ENCODE measurements at regions not wholly inside any gene's neighbourhood (a gene's known extent, or its start where the extent isn't known, plus 50 kb on each side); places are given as distances from the start of the nearest gene placed in this dataset.

DNA sequence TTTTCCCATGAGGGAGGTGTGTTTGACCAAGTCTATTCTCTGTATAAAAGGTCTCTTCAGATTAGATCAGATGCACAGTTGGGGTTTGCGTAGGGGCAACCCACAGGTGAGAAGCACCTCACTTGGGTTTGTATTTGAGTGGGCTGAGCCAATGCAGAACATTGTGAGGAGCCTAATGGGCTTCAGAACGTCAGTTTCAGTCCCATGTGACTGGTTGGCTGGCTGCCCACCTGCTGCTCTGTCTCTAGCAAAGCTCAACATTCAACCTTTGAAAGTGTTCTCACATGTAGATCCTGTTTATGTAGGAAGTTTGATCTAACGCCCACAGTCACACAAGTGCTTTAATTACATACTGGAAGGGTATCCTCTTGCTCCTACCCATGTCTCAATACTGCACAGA is 105.5 kb downstream of the FASLG start:
- no peak for DNase-seq (ENCODE audit: low read depth, low spot score)
- no peaks in the 10 kb centered on the region for H3K9me3 ChIP-seq (ENCODE audit: control insufficient read depth, insufficient read depth, low read length)
- ChIA-PET CTCF (interaction anchor here (1.5 to 2.2 kb wide), 2 partner anchors 19 kb away, joined by 5 to 6 read pairs; no protein-coding TSS in a partner anchor), POLR2A (no interaction called here)
- H3K27ac ChIP-seq (ENCODE audit: low read depth, low read length): no peak overlapping the region
- H3K27me3 ChIP-seq (ENCODE audit: control insufficient read depth, insufficient read depth, low read length): no peaks in the 10 kb centered on the region
- TF ChIP-seq, protein P1, sequence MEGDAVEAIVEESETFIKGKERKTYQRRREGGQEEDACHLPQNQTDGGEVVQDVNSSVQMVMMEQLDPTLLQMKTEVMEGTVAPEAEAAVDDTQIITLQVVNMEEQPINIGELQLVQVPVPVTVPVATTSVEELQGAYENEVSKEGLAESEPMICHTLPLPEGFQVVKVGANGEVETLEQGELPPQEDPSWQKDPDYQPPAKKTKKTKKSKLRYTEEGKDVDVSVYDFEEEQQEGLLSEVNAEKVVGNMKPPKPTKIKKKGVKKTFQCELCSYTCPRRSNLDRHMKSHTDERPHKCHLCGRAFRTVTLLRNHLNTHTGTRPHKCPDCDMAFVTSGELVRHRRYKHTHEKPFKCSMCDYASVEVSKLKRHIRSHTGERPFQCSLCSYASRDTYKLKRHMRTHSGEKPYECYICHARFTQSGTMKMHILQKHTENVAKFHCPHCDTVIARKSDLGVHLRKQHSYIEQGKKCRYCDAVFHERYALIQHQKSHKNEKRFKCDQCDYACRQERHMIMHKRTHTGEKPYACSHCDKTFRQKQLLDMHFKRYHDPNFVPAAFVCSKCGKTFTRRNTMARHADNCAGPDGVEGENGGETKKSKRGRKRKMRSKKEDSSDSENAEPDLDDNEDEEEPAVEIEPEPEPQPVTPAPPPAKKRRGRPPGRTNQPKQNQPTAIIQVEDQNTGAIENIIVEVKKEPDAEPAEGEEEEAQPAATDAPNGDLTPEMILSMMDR (IDR thresholded peaks at IDR 0.05; ENCODE audit: low read depth, low read length): no peak
- H3K4me3 ChIP-seq (ENCODE audit: low read depth, low read length): no peak overlapping the region

DNA sequence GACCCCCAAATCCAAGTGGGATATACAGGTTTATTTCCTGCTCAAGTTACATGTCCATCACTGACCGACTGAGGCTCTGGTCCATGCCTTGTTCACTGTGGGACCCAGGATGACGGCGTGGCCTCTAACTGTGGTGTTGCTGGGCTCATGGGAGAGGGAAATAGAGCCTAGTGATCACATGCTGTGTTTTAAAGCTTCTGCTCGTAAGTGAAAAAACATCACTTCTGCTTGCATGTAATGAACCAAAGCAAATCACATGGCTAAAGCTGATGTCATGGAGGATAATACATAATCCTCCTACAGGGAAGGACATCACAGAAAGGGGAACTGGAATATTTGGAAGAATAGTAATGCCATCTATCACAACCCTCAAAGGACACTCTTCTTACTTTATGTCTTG is 107.6 kb downstream of the FASLG start:
- no peaks in the 10 kb centered on the region for H3K27me3 ChIP-seq (ENCODE audit: control insufficient read depth, insufficient read depth, low read length)
- ChIA-PET CTCF (interaction anchor here (2.2 kb wide), 1 partner anchor 21 kb away, joined by 6 read pairs; no protein-coding TSS in a partner anchor), POLR2A (no interaction called here)
- H3K27ac ChIP-seq (ENCODE audit: low read depth, low read length): no peak overlapping the region
- no peaks in the 10 kb centered on the region for H3K9me3 ChIP-seq (ENCODE audit: control insufficient read depth, insufficient read depth, low read length)
- no peak overlapping the region for H3K4me3 ChIP-seq (ENCODE audit: low read depth, low read length)
- TF ChIP-seq, protein P1 (IDR thresholded peaks at IDR 0.05; ENCODE audit: low read depth, low read length): no peak
- no peak for DNase-seq (ENCODE audit: low read depth, low spot score)

DNA sequence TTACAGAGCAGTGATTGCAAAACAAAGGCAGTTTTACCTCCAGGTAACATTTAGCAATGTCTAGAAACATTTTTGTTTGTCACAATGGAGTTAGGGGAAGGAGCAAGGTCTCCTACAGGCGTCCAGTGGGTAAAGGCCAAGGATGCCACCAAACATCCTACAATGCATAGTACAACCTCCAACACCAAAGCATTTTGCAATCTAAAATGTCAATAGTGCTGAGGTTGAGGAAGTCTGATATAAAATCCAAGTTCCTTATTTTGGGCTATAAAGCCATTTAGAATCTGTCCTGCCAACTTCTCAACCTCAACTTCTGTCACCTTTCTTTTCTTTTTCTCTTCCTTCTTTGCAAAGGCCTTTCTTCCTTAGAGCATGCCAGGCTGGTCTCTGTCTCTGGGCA is 111.2 kb downstream of the FASLG start:
- ChIA-PET POLR2A (no interaction called here), CTCF (no interaction called here)
- Histone ChIP-seq H3K9me3 (ENCODE audit: control insufficient read depth, insufficient read depth, low read length) (no peaks in the 10 kb centered on the region), H3K4me3 (ENCODE audit: low read depth, low read length) (no peak overlapping the region), H3K27ac (ENCODE audit: low read depth, low read length) (no peak overlapping the region), H3K27me3 (ENCODE audit: control insufficient read depth, insufficient read depth, low read length) (no peaks in the 10 kb centered on the region)
- DNase-seq (ENCODE audit: low read depth, low spot score): no peak
- TF ChIP-seq, protein P1 (IDR thresholded peaks at IDR 0.05; ENCODE audit: low read depth, low read length): no peak

DNA sequence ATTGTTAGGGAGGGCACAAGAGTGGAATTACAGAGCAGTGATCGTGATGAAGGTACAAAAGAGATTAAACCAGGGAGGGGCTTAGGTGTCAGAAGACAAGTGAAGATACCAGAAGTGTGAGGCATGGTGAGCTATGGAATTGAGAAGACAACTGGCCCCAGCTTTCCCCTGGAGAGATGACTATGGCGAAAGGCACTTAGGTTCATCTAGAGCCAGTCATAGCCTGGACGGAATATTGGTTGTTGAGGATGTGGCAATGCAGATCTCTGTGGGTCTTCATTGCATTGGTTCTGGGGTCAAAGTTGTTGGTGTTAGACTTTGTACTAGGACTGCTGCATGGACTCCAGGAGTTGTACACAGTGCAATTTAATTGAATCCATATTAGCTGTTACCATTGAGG is 115.7 kb downstream of the FASLG start:
- ChIA-PET POLR2A (interaction anchor here (0.5 kb wide), 1 partner anchor 1612 kb away, joined by 4 read pairs; no protein-coding TSS in a partner anchor), CTCF (interaction anchor here (1.1 kb wide), 1 partner anchor 30 kb away, joined by 3 read pairs; no protein-coding TSS in a partner anchor)
- H3K4me3 ChIP-seq (ENCODE audit: low read depth, low read length): no peak overlapping the region
- H3K27ac ChIP-seq (ENCODE audit: low read depth, low read length): no peak overlapping the region
- H3K27me3 ChIP-seq (ENCODE audit: control insufficient read depth, insufficient read depth, low read length): no peaks in the 10 kb centered on the region
- TF ChIP-seq, protein P1 (IDR thresholded peaks at IDR 0.05; ENCODE audit: low read depth, low read length): no peak
- H3K9me3 ChIP-seq (ENCODE audit: control insufficient read depth, insufficient read depth, low read length): no peaks in the 10 kb centered on the region
- DNase-seq (ENCODE audit: low read depth, low spot score): no peak

DNA sequence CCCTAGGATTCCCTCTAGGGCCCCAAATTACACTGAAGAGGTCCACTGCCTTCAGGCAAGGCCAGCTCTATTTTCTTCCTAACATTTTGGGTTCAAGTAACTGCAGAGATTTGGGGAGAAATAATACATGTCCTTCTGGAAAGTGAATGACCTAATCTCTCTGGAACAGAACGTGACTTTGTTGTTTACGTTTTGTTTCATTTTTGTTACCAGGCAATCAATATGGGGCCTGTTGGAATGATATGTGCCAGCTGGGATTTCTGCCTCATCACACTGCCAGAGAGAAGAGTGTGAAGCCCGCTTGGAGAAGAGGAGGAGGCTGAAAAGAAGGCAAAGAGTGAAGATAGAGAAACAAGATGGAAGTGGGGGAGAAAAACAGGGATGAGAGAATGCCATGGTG is 116.7 kb downstream of the FASLG start:
- CTCF ChIA-PET: interaction anchor here (0.5 to 1.4 kb wide), 3 partner anchors 30 to 654 kb away, joined by 3 to 4 read pairs (median 3); no protein-coding TSS in a partner anchor
- H3K27me3 ChIP-seq (ENCODE audit: control insufficient read depth, insufficient read depth, low read length): no peaks in the 10 kb centered on the region
- H3K4me3 ChIP-seq (ENCODE audit: low read depth, low read length): no peak overlapping the region
- TF ChIP-seq, protein P1 (IDR thresholded peaks at IDR 0.05; ENCODE audit: low read depth, low read length): no peak
- no peak for DNase-seq (ENCODE audit: low read depth, low spot score)
- POLR2A ChIA-PET: no interaction called here
- no peaks in the 10 kb centered on the region for H3K9me3 ChIP-seq (ENCODE audit: control insufficient read depth, insufficient read depth, low read length)
- no peak overlapping the region for H3K27ac ChIP-seq (ENCODE audit: low read depth, low read length)
